AG08395 (cell line): ENCODE measurements at regions not wholly inside any gene's neighbourhood (a gene's known extent, or its start where the extent isn't known, plus 50 kb on each side); places are given as distances from the start of the nearest gene placed in this dataset.
A peak's percentile ranks its signal among the peaks of the same experiment; 100 is the strongest.

ENCODE experiments used
- DNase-seq: peaks from one replicate; pipeline ENCODE4 v3.0.0; 2012; ENCODE audit warnings: mixed read lengths, low spot score

DNA sequence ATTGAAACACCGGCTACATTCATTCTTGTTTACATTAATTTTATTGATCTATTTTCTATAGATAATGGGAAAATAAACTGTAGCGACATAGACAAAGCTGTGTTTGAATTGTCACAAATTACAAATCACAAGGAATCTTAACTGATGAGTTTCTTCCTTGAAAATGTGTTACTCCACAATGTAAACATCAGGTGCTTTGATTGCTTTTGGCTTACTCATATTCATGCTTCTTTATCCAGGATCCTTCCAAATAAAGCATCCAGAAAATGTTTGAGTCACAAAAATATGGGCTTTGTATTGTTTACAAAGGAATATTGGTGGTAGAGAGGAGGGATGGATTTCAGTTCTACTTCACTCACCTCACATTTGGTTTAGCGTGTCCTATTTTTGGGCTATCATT lies 64.0 kb downstream of the BMP2 start:
- no peak for DNase-seq

DNA sequence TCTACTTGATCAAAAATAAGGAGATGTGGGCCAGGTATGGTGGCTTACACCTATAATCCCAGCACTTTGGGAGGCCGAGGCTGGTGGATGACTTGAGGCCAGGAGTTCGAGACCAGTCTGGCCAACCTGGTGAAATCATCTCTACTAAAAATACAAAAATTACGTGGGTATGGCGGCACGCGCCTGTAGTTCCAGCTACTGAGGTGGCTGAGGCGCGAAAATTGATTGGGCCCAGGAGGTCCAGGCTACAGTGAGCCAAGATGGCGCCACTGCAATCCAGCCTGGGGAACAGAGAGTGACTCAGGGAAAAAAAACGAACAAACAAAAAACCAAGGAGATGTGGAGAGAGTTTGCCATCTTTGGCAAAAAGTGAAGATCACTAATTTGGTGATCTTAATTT lies 65.3 kb downstream of the BMP2 start:
- DNase-seq, result no peak

DNA sequence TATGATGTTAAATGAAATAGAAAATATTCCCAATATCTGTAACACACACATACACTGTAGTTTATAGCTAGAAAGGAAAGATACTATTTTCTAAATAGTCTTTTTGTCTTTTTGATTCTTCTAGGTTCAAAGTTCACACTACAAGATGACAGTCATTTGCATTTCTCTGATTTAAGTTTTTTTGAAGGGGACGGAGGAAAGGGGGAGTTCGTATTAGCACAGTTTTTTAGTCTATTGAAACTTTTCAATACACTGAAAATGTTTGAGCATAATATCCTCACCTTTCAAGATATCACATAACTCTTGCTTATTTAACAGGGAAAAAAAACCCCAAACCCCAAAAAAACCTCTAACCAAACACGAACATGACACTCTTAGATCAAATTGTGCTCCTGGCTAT lies 68.1 kb downstream of the BMP2 start:
- no peak for DNase-seq

DNA sequence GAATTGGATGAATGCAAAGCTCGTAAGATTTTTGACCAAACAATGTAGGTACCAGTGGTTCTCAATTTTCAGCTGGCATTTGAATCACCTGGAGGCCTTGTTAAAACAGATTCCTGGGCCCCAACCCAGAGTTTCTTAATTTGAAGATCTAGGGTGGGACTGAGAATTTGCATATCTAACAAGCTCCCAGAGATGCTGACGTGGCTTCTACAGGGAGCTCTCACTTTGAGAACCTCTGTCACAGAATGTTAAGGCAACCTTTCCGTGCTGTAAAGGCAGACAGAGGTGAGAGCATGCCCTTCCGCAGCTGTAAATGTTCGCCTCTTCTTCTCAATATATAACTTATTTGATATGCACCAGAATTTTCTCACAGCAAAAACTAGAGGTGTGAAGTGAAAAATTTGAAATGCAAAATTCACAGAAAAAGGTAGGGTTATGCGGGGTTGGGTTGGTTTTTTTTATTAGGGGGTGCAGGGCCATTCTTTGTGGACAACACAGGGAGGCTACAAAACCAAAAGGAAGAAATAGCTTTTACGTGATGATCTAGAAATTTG lies 69.4 kb downstream of the BMP2 start:
- DNase-seq, result no peak

DNA sequence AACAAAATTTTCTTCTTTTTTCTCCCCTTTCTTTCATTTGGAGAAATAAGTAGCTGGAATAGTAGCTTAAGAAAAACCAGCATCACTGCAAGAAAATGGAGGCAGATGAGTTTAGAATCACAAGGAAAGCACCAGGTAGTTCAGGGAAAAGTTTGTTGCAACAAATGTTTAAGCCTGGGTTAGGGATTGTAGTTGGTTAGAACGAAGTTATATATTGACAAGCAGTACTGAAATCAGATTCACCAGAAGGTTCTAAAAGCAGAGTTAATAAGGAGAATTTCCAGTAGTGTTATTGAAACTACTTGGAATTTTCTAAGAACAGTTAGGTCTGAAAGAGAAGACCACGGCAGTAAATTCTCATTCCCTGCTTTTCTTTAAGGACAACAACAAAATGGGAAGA lies 70.2 kb downstream of the BMP2 start:
- DNase-seq, result no peak

DNA sequence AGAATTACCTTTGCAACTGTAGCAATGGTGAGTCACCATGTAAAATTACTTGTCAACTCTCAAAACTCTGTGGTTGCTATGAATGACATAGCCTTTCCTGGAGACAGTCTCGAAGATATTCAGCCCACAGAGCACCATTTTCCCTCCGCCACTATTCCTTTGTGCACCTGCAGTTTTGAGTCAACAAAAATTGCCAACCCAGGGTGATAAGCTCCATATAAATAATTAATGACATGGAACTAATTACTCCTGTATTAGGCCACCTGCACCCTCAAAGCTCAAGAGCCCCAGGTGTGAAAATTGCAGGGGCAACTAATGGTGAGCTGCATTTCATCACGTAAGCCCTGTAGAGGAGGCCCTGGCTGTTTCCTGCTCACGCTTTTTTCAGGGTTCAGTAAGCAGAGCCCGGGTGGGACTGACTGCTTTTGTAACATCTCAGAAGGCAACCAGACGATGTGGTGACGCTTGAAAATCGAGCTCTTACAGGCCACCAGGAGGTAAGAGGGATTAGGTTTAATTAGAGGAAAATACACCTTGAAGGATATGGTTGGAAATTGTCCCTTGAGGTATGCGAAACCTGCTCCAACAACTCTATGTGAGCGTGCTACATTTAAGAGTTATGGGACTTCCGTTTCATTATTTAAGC lies 70.8 kb downstream of the BMP2 start:
- DNase-seq, result no peak

DNA sequence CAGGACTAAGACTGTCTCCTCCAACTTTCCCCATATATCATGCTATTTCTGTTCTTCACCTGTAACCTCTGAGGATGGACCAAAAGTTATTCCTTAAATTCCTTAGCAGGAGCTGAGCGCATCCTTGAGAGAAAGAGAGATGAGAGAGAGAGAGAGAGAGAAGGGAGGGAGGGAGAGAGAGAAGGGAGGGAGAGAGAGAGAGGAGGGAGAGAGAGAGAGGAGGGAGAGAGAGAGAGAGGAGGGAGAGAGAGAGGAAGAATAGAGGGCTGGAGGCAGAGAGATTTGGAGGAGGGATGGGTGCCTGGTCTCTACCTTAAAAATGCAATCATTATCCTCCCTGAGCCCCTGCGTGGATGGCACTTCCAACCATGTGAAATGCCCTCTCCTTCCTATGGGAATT lies 73.6 kb downstream of the BMP2 start:
- no peak for DNase-seq

DNA sequence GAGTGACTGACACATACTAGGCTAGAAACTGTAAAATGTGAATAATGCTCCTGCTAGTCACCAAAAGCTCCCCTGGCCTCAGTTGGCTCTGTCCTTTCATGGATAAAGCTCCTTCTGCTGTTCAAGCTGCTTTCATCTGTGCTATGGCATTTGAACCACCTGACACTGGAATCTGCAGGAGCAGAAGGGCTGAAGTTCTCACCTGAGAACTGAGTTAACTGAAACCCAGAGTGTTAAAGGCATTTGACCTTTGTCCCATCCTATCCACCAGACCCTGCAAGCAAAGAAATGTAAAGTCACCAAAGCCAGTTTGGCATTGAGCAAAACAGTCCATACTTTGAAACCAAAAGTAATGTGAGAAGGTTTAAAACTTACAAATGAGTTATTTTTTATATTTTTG lies 77.7 kb downstream of the BMP2 start:
- no peak for DNase-seq

DNA sequence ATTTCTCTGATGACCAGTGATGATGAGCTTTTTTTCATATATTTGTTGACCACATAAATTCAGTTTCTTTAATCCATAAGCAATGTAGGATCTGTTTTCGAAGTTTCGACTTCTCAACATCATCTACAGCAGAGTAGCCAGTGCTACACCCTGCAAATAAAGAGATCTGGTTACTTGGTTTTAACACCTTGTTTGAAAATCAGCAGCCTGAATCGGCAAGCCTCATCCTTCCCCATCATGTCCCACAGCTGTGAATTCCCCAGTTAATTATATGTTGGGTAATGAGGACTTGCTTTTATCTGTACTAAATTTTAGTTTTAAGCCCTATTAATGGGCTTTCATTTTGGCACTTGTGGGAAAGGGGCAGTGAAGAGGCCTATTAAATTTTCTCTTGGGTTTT lies 80.6 kb downstream of the BMP2 start:
- no peak for DNase-seq

DNA sequence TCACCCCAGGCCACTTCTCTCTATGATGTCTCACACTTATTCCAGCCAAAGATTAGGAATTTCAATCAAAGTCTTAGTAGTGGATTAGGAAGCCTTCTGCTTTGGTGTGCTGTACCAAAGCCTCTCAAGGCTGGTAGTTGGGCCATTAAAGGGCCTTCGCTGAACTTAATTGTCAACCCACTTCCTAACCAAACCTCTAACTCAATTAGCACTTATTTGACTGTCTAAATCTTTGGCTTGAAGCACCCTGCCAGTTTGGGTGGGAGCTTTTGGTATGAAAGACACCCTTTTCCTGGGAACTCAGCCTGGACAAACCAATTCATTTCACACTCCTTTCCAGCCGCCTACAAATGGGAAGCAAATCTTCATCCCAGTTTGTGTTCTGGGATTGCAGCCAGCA lies 81.5 kb downstream of the BMP2 start:
- no peak for DNase-seq

DNA sequence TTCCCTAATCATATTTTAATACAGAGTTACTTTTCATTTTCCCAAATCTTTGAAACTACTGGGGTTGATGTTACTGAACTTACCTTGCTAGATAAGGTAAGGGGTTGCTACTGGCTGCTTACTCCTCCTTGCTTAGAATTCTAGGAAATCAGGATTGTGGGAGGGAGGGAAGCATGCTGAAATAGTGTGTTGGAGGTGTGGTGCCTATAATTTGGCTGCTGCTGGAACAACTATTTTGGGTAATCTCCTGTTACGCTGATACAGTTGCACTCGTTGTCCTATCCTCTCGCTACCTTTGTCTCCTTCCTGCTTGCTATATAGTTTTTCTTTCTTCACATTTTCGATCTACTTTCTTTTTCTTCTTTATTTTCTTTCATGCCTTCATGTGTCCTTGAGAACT lies 83.7 kb downstream of the BMP2 start:
- no peak for DNase-seq

DNA sequence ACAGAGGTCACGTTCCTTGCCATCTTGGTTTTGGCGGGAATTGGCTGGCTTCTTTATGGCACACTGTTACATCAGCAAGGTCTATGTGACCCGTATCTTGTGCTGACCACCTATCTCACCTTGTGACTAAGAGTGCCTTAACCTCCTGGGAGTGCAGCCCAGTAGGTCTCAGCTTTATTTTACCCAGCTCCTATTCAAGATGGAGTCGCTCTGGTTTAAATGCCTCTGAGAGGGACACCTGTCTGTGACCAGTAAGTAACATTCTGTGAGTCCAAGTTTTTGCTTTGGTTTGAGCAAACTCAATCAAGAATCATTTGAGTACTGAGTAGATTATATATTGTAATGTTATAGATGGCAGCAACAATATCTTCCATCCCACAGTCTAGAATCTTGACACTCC lies 85.0 kb downstream of the BMP2 start:
- no peak for DNase-seq

DNA sequence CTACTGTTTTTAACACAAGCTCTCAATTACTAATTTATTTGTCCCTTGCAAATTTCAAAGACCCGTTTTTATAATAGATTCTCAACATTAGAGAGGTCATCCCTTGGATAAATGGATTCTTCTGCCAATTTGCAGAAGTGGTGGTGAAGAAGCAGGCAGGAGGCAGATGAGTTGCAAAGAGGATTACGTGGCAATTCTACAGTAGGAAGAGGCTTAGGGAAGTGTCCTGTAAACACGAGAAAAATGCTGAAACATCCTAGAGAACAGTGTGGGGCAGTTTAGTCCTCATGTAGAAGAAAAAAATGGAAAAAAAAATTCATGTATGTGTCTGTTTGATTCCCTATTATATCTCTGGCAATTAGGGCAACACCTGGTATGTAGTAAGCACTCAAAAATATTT lies 87.6 kb downstream of the BMP2 start:
- no peak for DNase-seq

DNA sequence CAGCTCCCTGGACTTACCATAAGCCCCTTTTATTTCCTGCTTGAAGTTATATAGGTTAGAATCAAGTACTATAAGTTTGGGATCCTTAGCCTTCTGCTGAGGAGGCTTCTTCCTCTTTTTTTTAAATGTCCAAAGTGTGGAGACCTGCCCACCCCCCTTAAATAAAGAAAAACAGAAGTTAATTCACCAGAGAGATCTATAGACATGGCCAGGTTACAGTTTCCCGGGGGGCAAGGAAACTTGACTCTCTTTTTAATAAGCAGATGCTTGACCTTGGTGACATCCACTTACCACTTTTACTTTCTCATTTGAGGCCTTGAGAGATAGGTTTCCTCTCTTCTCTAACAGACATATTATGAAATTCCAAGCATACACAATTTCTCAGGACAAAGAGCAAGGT lies 88.3 kb downstream of the BMP2 start:
- DNase-seq, result no peak

DNA sequence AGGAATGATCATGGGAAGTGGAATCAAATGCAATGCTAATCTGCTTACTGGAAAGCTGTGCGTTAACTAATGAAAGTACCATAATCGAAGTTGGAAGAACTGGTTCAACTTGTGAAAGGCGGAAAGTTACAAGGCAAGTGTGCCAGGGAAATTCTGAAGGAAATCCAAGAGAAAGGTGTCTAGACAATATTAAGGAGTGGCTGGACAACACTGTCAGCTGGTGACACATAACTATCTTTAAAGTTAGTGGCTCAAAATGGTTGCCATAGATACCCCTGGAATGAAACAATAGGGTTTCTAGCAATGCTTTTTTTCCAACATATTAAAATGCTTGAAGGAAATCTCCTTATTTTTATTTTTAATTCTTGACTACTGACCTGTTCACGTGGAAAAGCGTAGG lies 90.4 kb downstream of the BMP2 start:
- no peak for DNase-seq

DNA sequence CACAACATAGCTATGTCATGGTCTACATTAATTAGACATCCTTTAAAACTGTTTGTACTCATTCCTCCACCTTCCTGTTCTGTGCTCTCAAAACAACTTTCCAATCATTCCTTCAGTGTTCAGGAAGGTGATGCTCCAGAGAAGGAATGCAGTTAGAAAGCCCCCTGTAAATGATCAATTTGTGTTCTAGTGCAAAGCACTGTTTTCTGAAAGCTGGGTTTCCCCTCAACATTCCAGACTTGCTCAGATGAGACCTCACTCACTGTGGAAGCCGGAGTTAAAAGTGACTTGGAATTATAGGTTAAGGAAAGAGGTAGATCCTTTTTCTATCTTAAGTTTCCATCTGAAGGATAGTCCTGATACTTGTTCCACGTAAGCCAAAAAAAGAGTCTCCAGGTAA lies 95.9 kb downstream of the BMP2 start:
- DNase-seq, result no peak

DNA sequence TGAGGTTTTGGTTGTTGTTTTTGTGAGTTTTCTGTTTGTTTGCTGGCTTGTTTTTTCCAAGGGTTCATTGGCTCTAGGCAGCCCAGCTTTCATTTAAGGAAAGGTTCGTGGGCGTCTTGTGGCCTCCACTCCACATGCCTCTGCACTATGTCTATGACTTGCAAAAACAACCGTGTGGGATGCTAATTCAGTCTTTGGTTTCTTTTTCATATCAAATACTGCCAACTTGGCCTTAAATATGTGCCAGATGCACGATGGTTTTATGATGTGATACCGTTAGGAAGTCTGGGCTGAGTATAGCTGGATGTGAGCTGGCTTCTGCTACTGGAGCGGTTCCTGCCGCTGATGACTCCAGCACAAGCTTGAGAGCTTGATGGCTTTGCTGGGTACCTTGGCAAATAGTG lies 96.3 kb downstream of the BMP2 start:
- no peak for DNase-seq

DNA sequence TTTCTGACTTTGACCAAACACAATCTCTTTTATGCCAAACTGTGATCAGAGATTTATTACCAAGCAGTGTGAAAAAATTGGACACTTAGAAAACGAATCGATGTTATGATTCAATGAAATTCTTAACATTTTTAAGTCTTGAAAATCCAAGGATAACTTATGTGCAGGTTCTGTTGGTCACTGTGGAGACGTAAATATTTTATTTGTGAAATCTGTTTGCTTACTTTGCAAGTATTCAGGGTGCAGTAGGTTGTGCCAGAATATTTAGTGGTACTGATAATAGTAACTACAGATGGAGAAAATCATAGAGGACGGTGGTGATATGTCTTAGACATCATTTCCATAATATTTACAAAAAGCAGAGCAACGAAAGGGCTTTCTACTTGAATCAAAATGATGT lies 97.3 kb downstream of the BMP2 start:
- no peak for DNase-seq

DNA sequence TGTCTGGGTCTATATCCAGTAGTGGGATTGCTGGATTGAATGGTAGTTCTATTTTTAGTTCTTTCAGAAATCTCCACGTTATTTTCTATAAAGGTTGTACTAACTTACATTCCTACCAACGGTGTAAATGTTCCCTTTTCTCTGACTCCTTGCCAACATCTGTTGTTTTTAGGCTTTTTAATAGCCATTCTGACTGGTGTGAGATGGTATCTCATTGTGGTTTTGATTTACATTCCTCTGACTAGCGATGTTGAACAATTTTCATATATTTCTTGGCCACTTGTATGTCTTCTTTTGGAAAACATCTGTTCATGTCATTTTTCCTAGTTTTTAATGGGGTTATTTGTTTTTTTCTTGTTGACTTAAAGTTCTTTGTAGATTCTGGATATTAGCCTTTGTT lies 99.3 kb downstream of the BMP2 start:
- no peak for DNase-seq

DNA sequence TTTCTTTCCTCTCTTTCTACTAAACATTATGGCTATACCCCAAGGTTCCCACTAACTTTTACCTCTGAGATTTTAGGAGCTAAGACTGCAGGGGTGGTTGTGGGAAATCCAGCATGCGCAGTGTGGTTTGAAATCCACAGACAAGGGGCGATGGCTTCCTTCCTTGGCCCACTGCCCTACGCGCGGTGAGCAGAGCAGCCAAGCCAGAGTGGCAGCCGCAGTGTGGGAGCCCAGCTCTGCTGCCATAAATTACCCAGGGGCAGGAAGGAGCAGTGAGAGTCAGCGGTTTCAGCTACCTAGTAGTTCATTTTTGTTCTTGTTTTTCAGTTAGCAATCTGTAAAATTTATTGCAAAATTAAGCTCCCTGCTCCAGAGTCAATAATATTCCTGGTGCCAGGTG lies 101.4 kb downstream of the BMP2 start:
- DNase-seq, result no peak

DNA sequence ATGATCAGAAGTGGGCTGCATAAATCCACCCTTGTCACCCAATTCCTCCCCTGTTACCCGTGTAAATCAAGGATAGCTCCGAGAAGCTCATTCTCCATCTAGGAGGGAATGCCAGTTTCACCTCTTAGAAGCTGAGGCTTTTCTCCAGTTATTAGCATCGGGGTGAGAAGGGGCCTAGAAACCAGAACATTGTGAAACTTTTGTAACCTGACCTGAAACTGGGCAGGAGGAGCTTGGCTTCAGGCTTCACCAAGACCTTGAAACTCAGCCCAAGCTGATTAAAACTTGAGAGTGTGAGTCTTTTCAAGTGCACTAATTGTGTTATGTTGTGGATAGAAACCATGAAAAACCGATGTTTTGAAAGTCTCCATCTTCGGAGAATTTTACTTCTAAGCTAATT lies 103.1 kb downstream of the BMP2 start:
- no peak for DNase-seq

DNA sequence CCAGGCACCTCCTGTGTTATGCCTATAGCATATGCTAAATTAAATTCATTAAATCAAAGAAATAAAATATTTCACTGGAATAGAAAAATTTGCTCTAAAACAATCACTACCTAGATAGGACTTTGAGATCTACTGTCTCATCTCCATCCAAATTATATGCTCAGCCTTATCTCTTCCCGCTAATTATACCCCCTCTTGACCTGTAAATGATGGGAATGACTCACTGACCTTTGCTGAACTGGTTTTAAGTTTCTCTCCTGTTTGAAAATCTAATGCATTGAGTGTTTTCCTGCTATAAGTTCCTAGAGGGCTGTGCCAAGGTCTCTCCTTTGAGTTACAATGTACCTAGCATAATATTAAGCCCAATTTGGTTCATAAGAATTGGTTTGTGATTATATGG lies 110.1 kb downstream of the BMP2 start:
- no peak for DNase-seq

DNA sequence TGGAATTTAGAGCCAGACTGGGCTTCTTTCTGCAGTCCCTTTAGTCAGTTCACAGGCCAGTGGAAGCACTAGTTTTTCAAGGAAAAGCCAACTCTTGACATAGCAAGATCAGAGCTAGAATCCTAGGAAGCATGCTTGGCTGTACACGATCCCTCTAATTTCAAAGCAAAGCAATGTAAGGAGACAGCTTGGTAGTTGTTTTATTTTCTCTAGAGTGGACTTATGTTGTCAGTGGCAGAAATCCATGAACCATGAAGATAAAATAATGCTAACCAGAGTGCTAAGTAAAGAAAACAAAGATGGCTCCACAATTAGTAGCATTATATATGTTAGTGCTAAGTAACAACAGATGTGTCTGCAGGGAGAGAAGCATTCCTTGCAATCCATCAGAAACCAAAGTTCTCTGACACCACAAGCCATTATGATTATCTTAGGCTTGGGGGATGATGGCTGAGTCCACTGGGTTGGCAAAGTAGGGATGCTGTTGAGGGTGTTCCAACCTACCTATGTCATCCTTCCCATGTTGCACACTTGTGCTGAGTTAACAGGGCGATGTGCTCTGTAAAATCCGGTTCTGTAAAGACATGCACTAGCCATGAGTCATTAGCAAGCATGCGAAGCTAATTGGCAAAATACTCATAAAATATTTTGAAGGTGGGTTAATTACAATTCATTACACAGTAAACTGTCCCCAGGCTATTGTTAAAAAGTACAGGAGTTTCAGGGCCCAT lies 115.2 kb downstream of the BMP2 start:
- peak; percentile 24 for DNase-seq

DNA sequence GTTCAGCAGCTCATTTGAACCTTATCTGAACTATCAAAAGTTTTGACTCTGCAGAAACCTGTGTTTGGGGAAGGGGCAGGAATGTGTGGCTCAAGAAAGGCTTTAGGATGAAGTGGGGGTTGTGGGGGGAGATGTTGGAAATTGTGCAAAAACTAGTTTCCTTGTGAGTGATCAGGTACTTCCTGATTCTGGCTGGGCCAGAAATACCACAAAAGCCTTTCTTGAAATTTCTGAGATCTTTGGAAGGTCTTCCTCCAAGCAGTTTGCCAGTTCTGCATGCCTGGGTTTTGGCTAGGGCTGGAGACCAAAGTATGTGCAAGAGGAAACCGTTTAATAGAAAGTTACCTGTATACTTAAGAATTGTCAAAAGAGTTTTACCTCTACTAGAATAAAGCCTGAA lies 116.6 kb downstream of the BMP2 start:
- no peak for DNase-seq
